ENCODE measurements at regions not wholly inside any gene's neighbourhood (a gene's known extent, or its start where the extent isn't known, plus 50 kb on each side); places are given as distances from the start of the nearest gene placed in this dataset.

DNA sequence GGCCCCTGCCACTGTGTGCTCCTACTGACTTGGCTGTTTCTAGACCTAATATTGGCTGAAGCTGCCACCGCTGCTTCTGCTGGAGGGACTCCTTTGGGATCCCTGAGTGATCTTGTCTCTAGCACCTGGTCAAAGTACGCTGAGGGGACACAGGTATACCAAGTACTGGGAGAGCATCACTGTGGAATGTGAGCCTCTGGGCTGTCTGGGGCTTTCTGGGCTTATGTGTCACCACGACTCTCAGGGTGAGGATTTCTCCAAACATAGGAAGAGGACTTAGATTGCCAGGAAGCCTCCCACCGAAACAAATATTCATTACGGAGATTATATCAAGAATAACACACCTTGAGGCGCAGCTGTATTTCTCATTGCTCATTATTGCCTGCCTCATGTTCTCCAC, 435.8 kb downstream of the HS3ST3B1 start:
- no peak for TF ChIP-seq POLR2AphosphoS5 (IDR thresholded peaks at IDR 0.05)
- no peak for TF ChIP-seq POLR2A (IDR thresholded peaks at IDR 0.05)
